ENCODE measurements at regions not wholly inside any gene's neighbourhood (a gene's known extent, or its start where the extent isn't known, plus 50 kb on each side); places are given as distances from the start of the nearest gene placed in this dataset.

- TF ChIP-seq USF2 (IDR thresholded peaks at IDR 0.05; ENCODE audit: low read depth, low read length): no peak
- TF ChIP-seq BHLHE40 (IDR thresholded peaks at IDR 0.05; ENCODE audit: low read depth, low read length): no peak
- TF ChIP-seq, protein P1, sequence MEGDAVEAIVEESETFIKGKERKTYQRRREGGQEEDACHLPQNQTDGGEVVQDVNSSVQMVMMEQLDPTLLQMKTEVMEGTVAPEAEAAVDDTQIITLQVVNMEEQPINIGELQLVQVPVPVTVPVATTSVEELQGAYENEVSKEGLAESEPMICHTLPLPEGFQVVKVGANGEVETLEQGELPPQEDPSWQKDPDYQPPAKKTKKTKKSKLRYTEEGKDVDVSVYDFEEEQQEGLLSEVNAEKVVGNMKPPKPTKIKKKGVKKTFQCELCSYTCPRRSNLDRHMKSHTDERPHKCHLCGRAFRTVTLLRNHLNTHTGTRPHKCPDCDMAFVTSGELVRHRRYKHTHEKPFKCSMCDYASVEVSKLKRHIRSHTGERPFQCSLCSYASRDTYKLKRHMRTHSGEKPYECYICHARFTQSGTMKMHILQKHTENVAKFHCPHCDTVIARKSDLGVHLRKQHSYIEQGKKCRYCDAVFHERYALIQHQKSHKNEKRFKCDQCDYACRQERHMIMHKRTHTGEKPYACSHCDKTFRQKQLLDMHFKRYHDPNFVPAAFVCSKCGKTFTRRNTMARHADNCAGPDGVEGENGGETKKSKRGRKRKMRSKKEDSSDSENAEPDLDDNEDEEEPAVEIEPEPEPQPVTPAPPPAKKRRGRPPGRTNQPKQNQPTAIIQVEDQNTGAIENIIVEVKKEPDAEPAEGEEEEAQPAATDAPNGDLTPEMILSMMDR (conservative IDR thresholded peaks at IDR 0.05; ENCODE audit: low read depth, low read length): no peak
- TF ChIP-seq, protein P2, sequence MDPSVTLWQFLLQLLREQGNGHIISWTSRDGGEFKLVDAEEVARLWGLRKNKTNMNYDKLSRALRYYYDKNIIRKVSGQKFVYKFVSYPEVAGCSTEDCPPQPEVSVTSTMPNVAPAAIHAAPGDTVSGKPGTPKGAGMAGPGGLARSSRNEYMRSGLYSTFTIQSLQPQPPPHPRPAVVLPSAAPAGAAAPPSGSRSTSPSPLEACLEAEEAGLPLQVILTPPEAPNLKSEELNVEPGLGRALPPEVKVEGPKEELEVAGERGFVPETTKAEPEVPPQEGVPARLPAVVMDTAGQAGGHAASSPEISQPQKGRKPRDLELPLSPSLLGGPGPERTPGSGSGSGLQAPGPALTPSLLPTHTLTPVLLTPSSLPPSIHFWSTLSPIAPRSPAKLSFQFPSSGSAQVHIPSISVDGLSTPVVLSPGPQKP (IDR thresholded peaks at IDR 0.05; ENCODE audit: borderline replicate concordance, low read depth, low read length): no peak
- no peak; the same call in 1 of the 2 replicates for TF ChIP-seq CHD1 (IDR thresholded peaks at IDR 0.05; ENCODE audit: low read depth, low read length)
- TF ChIP-seq MAFK (IDR thresholded peaks at IDR 0.05; ENCODE audit: low read depth, low read length): peak; percentile 27; the same call in 1 of the 2 replicates
- TF ChIP-seq RFX5 (IDR thresholded peaks at IDR 0.05; ENCODE audit: low read depth, low read length): peak; percentile 30; the same call in 1 of the 2 replicates
- TF ChIP-seq POLR2A (IDR thresholded peaks at IDR 0.05; ENCODE audit: low read depth, low read length): peak; percentile 91
- TF ChIP-seq CEBPB (IDR thresholded peaks at IDR 0.05; ENCODE audit: low read depth, low read length): peak; percentile 54
- TF ChIP-seq MXI1 (IDR thresholded peaks at IDR 0.05; ENCODE audit: borderline replicate concordance, low read depth, low read length): no peak
- no peak for TF ChIP-seq RAD21 (IDR thresholded peaks at IDR 0.05; ENCODE audit: low read length)
These were observed 137.4 kb upstream of the ETAA1 start for GRCh38 chr2:67259556-67260342.

Measured in IMR-90 (cell line).